Lower lobe of right lung (tissue), 2 donors: ENCODE measurements at regions not wholly inside any gene's neighbourhood (a gene's known extent, or its start where the extent isn't known, plus 50 kb on each side); places are given as distances from the start of the nearest gene placed in this dataset.

ENCODE experiments used
- ATAC-seq, 2 donors: fragments of 200-7000 bp; cut with Tn5 transposase; one replicate each; pipeline ENCODE4 v1.9.1; 2020 to 2022; ENCODE audit warnings: mild to moderate bottlenecking in 2 of 2, moderate library complexity in 2 of 2
- DNase-seq: peaks from one replicate; pipeline ENCODE4 v3.0.0-alpha.2; 2020
- H3K27ac ChIP-seq: fragments of 200-600 bp; one replicate; pipeline ENCODE4 v1.8.0; 2022
- H3K27me3 ChIP-seq: fragments of 200-600 bp; one replicate; pipeline ENCODE4 v1.8.0; 2022; ENCODE audit warnings: low read depth
- H3K36me3 ChIP-seq: fragments of 200-600 bp; one replicate; pipeline ENCODE4 v1.8.0; 2022; ENCODE audit warnings: mild to moderate bottlenecking
- H3K4me1 ChIP-seq: fragments of 200-600 bp; one replicate; pipeline ENCODE4 v1.8.0; 2022
- H3K4me3 ChIP-seq: fragments of 200-600 bp; one replicate; pipeline ENCODE4 v1.8.0; 2022; ENCODE audit warnings: mild to moderate bottlenecking
- H3K9me3 ChIP-seq: fragments of 200-600 bp; one replicate; pipeline ENCODE4 v1.8.0; 2022
- CTCF ChIP-seq: fragments of 200-600 bp; IDR thresholded peaks from one replicate; pipeline ENCODE4 v1.8.0; 2022; ENCODE audit warnings: antibody characterized with exemption, mild to moderate bottlenecking
- intact Hi-C: fragments of 100-400 bp; cut with DNase I; formaldehyde crosslinking; loops from one replicate; pipeline ENCODE4 v1.11.0; 2022
- donor health status: DM: no; HTN: yes; CAD: no; lungs with severe emphysema.

DNA sequence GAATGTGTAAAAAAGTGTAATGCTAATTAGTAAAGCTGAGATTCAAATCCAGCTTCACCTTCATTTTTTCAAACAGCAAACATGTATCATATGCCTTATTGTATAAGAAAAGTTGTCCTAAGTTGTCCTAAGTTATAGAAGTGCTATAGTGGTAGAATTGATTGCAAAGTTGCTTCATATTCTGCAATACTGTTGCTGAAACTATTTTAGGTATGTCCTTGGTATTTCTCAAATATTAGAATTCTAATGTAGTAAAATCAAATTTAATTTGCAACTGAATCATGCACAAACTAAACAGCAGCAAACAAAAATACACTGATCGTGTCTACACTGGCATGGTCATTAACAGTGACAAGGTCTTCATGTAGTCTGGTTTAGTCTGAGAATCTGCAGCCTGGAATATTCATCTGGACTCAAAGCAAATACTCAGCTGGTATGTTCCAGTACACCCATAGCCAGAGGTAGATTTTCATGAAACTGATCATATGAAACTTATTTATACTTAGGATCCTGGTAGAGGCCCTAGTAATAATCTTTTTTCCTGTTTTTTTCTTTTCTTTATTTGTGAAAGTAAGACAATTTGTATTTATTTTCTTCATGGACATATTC is 555.6 kb upstream of the ZEB2 start:
- TF ChIP-seq CTCF, result no peak
- no peak for ATAC-seq
- no peaks in the 10 kb centered on the region for H3K36me3 ChIP-seq
- no peaks in the 10 kb centered on the region for H3K9me3 ChIP-seq
- no peak for DNase-seq
- no peaks in the 10 kb centered on the region for H3K4me1 ChIP-seq
- H3K27me3 ChIP-seq, result no peaks in the 10 kb centered on the region
- no peak overlapping the region for H3K4me3 ChIP-seq
- intact Hi-C loops, result no loop called here
- H3K27ac ChIP-seq, result no peak overlapping the region

GRCh38 chr2:145070703-145071102 is 550.8 kb upstream of the ZEB2 start:
- no peak overlapping the region for H3K4me3 ChIP-seq
- H3K9me3 ChIP-seq, result no peaks in the 10 kb centered on the region
- no peaks in the 10 kb centered on the region for H3K27me3 ChIP-seq
- TF ChIP-seq CTCF, result no peak
- intact Hi-C loops, result no loop called here
- ATAC-seq (no peak), DNase-seq (no peak)
- no peak overlapping the region for H3K27ac ChIP-seq
- no peaks in the 10 kb centered on the region for H3K36me3 ChIP-seq
- no peaks in the 10 kb centered on the region for H3K4me1 ChIP-seq

- H3K4me1 ChIP-seq, result no peaks in the 10 kb centered on the region
- intact Hi-C loops, result no loop called here
- H3K27ac ChIP-seq, result no peak overlapping the region
- H3K9me3 ChIP-seq, result no peaks in the 10 kb centered on the region
- no peaks in the 10 kb centered on the region for H3K36me3 ChIP-seq
- ATAC-seq, result no peak
- no peak for DNase-seq
- H3K4me3 ChIP-seq, result no peak overlapping the region
- H3K27me3 ChIP-seq, result no peaks in the 10 kb centered on the region
- TF ChIP-seq CTCF, result no peak
Measured at GRCh38 chr2:145068509-145068908, 548.6 kb upstream of the ZEB2 start.

DNA sequence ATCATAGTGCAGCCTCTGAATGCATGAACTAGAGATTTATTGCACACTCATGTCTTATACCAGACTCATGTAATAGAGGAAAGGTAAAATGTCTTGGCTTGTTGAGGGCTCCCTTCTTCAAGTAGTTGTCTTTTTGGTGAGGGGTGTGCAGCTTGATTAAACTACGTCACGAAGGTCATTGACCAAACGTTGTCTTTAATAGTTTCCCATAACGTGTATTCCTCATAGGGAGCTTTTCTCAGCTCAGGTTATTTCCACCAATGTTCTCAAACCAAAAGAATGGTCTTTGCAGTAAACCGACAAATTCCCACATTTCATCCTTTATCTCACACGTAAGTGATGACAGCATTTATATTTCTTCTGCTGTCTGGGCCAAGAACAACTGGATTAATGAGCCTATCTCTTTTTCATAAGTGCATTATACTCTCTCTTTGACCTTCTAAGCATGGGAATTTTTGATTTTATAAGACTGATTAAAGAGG is 547.7 kb upstream of the ZEB2 start:
- Histone ChIP-seq H3K27ac (peak overlapping the region; percentile 25), H3K9me3 (no peaks in the 10 kb centered on the region), H3K27me3 (no peaks in the 10 kb centered on the region), H3K4me3 (no peak overlapping the region), H3K36me3 (no peaks in the 10 kb centered on the region), H3K4me1 (no peaks in the 10 kb centered on the region)
- no peak for ATAC-seq
- intact Hi-C loops, result no loop called here
- DNase-seq, result no peak
- TF ChIP-seq CTCF, result no peak

DNA sequence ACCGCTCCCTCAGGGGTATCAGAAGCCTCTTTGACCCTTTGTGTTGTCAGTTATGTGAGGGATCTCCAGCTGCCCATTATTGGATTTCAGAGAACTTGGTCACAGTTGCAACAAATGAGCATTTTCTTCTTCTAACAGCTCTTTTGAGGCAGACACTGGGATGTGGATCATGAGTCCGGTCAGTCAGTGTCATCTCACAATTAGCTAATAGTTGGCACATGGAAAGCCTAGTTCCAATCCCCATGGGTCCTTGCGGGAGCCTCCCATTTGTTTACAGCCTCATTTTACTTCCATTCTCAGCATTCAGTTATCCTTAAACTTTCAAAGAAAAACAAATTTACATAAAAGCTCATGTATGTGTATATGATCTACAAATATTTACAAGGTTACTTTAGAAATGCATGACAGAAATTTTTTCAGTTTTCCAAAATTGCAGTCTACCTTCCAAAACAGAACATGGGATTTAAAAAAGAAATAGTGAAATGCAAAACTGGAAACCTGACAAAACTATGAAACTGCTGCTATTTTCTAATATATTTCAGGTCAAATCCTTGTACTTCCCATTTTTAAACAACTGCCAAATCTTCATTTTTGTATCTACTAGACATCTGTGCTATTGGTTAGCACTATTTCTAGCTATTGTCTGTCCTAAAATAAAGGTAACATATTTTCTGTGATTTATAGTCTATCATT is 547.1 kb upstream of the ZEB2 start:
- DNase-seq (no peak), ATAC-seq (peak; percentile 34 to 36)
- intact Hi-C loops, result no loop called here
- TF ChIP-seq CTCF, result no peak
- H3K4me1 ChIP-seq, result no peaks in the 10 kb centered on the region
- H3K27ac ChIP-seq, result peak overlapping the region; percentile 70
- H3K4me3 ChIP-seq, result no peak overlapping the region
- no peaks in the 10 kb centered on the region for H3K9me3 ChIP-seq
- H3K27me3 ChIP-seq, result no peaks in the 10 kb centered on the region
- H3K36me3 ChIP-seq, result no peaks in the 10 kb centered on the region
